ENCODE measurements at regions not wholly inside any gene's neighbourhood (a gene's known extent, or its start where the extent isn't known, plus 50 kb on each side); places are given as distances from the start of the nearest gene placed in this dataset.

GRCh38 chr10:33664070-33664469 is 329.6 kb upstream of the NRP1 start:
- no peak for TF ChIP-seq POLR2A (IDR thresholded peaks at IDR 0.05)
- no peak for TF ChIP-seq EP300 (IDR thresholded peaks at IDR 0.05)
- no peak for TF ChIP-seq CTCF (IDR thresholded peaks at IDR 0.05)
- no peak for TF ChIP-seq POLR2AphosphoS5 (IDR thresholded peaks at IDR 0.05)

Data from stomach (tissue), 4 donors.